D721Med (cell line): ENCODE measurements at regions not wholly inside any gene's neighbourhood (a gene's known extent, or its start where the extent isn't known, plus 50 kb on each side); places are given as distances from the start of the nearest gene placed in this dataset.

Experiments
- DNase-seq: peaks from one replicate; pipeline ENCODE4 v3.0.0; 2011; ENCODE audit warnings: low spot score; ENCODE audit not compliant: insufficient read length
- FAIRE-seq: peaks from 2 replicates; lab custom pipeline; 2011; peaks lifted over from hg19 to GRCh38; lab: Jason Lieb, UNC
- CTCF ChIP-seq: IDR thresholded peaks from 2 replicates; pipeline ENCODE4 v1.5.1; 2012; ENCODE audit warnings: mild to moderate bottlenecking, control low read depth; ENCODE audit not compliant: insufficient read depth; ENCODE audit errors: missing control alignments

GRCh38 chr17:77359236-77359635, 218.5 kb downstream of the SEC14L1 start:
- no peak for TF ChIP-seq CTCF
- FAIRE-seq = no peak
- DNase-seq = no peak

GRCh38 chr17:77361986-77362620, 221.3 kb downstream of the SEC14L1 start:
- no peak for TF ChIP-seq CTCF
- DNase-seq (no peak), FAIRE-seq (no peak)

- TF ChIP-seq CTCF = no peak
- DNase-seq = no peak
- no peak for FAIRE-seq
Measured at GRCh38 chr17:77363821-77364361, 223.1 kb downstream of the SEC14L1 start.

- DNase-seq (no peak), FAIRE-seq (no peak)
- TF ChIP-seq CTCF = no peak
Measured at GRCh38 chr17:77364381-77364911, 223.7 kb downstream of the SEC14L1 start.

GRCh38 chr17:77364941-77365583, 224.3 kb downstream of the SEC14L1 start:
- TF ChIP-seq CTCF = no peak
- DNase-seq (no peak), FAIRE-seq (no peak)

- FAIRE-seq = no peak
- no peak for DNase-seq
- no peak for TF ChIP-seq CTCF
Measured at GRCh38 chr17:77365584-77366186, 224.9 kb downstream of the SEC14L1 start.
